GM13976 (cell line): ENCODE measurements at regions not wholly inside any gene's neighbourhood (a gene's known extent, or its start where the extent isn't known, plus 50 kb on each side); places are given as distances from the start of the nearest gene placed in this dataset.

Source experiments
- DNase-seq: peaks from one replicate; pipeline ENCODE4 v3.0.0; 2012; ENCODE audit warnings: low spot score
- CTCF ChIP-seq: IDR thresholded peaks from 2 replicates; pipeline ENCODE4 v1.5.1; 2012; ENCODE audit warnings: borderline replicate concordance, mild to moderate bottlenecking; ENCODE audit not compliant: insufficient read depth; ENCODE audit errors: extremely low read depth, missing control alignments, control extremely low read depth
- in situ Hi-C: fragments of 300-500 bp; cut with MboI; formaldehyde crosslinking; loops from one replicate; pipeline ENCODE4 v1.12.0; 2022; ENCODE audit warnings: low sequenced_read_pairs, mixed read lengths, inconsistent platforms; ENCODE audit not compliant: unreplicated experiment

GRCh38 chr22:27525711-27526110 lies 275.8 kb downstream of the MN1 start:
- in situ Hi-C loops = no loop called here
- TF ChIP-seq CTCF = no peak
- no peak for DNase-seq

GRCh38 chr22:27526901-27527300 lies 274.7 kb downstream of the MN1 start:
- DNase-seq = no peak
- in situ Hi-C loops = no loop called here
- no peak for TF ChIP-seq CTCF

GRCh38 chr22:27531782-27532530 lies 269.6 kb downstream of the MN1 start:
- DNase-seq = no peak
- no peak for TF ChIP-seq CTCF
- in situ Hi-C loops = no loop called here

GRCh38 chr22:27533105-27533745 lies 268.3 kb downstream of the MN1 start:
- DNase-seq = no peak
- in situ Hi-C loops = no loop called here
- TF ChIP-seq CTCF = no peak

GRCh38 chr22:27534720-27535125 lies 266.8 kb downstream of the MN1 start:
- no peak for TF ChIP-seq CTCF
- no peak for DNase-seq
- in situ Hi-C loops = no loop called here

- in situ Hi-C loops = no loop called here
- DNase-seq = no peak
- no peak for TF ChIP-seq CTCF
Measured at GRCh38 chr22:27535452-27535851, 266.1 kb downstream of the MN1 start.
